Adrenal gland (tissue), 5 donors: ENCODE measurements at regions not wholly inside any gene's neighbourhood (a gene's known extent, or its start where the extent isn't known, plus 50 kb on each side); places are given as distances from the start of the nearest gene placed in this dataset.

Experiments
- POLR2A ChIP-seq, 2 donors: fragments of 450-650 bp; IDR thresholded peaks; one replicate each; pipeline ENCODE4 v1.6.1; 2017; ENCODE audit warnings: antibody characterized with exemption in 2 of 2, mild to moderate bottlenecking in 2 of 2, moderate library complexity in 1 of 2
- TF ChIP-seq, protein P1 (sequence below), 6 experiments: fragments of 450-650 bp in 4 of 6; fragments of 200-600 bp in 2 of 6; sonication (generic) in 1 of 6; IDR thresholded peaks; 1 replicate in 5 of 6; 2 replicates in 1 of 6; pipeline versions ENCODE4 v1.5.1 to v1.8.0; 2016 to 2021; ENCODE audit warnings: antibody characterized with exemption in 6 of 6, mild to moderate bottlenecking in 2 of 6, moderate library complexity in 1 of 6
- donor health status: DM: no; HTN: no; CAD: no.

DNA sequence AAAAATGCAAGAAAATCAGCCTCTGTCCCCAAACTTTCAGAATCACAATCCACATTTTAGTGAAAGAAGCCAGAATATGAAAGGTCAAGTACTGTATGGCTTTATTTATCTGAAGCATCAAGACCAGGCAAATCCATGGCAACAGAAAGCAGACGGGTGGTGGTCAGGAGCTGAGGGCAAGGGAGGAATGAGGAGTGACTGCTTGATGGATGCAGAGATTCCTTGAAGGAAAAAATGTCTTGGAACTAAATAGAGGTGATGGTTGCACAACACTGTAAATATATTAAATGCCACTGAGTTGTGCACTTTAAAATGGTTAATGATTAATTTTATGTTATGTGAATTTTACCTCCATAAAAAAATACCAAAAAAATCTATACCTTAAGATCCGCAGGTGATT is 165.1 kb downstream of the GXYLT1 start:
- TF ChIP-seq, protein P1, sequence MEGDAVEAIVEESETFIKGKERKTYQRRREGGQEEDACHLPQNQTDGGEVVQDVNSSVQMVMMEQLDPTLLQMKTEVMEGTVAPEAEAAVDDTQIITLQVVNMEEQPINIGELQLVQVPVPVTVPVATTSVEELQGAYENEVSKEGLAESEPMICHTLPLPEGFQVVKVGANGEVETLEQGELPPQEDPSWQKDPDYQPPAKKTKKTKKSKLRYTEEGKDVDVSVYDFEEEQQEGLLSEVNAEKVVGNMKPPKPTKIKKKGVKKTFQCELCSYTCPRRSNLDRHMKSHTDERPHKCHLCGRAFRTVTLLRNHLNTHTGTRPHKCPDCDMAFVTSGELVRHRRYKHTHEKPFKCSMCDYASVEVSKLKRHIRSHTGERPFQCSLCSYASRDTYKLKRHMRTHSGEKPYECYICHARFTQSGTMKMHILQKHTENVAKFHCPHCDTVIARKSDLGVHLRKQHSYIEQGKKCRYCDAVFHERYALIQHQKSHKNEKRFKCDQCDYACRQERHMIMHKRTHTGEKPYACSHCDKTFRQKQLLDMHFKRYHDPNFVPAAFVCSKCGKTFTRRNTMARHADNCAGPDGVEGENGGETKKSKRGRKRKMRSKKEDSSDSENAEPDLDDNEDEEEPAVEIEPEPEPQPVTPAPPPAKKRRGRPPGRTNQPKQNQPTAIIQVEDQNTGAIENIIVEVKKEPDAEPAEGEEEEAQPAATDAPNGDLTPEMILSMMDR (IDR thresholded peaks at IDR 0.05): no peak
- TF ChIP-seq POLR2A (IDR thresholded peaks at IDR 0.05): no peak
